Fibroblast of lung (primary cell): ENCODE measurements at regions not wholly inside any gene's neighbourhood (a gene's known extent, or its start where the extent isn't known, plus 50 kb on each side); places are given as distances from the start of the nearest gene placed in this dataset.

ENCODE experiments used
- CTCF ChIP-seq, 2 donors: IDR thresholded peaks in 1 of 2; conservative IDR thresholded peaks in 1 of 2; 1 replicate in 1 of 2; 2 replicates in 1 of 2; pipeline ENCODE4 v1.5.1; 2011 to 2012; ENCODE audit warnings: low read length in 2 of 2, control low read depth in 1 of 2, inconsistent platforms in 1 of 2, low read depth in 1 of 2, mild to moderate bottlenecking in 1 of 2
- EZH2 ChIP-seq: IDR thresholded peaks from 2 replicates; pipeline ENCODE4 v1.5.1; 2012; ENCODE audit warnings: low read length, control low read depth, mild to moderate bottlenecking; ENCODE audit errors: missing control alignments

GRCh38 chr2:183564726-183565125 lies 440.5 kb downstream of the NUP35 start:
- TF ChIP-seq CTCF (conservative IDR thresholded peaks at IDR 0.05 in 1 of 2, IDR thresholded peaks at IDR 0.05 in 1 of 2; ENCODE audit: low read depth in 1 of 2, low read length in 2 of 2) (no peak), EZH2 (no peak)
